ENCODE measurements at regions not wholly inside any gene's neighbourhood (a gene's known extent, or its start where the extent isn't known, plus 50 kb on each side); places are given as distances from the start of the nearest gene placed in this dataset.

- TF ChIP-seq CTCF (IDR thresholded peaks at IDR 0.05), result no peak
- TF ChIP-seq POLR2A (IDR thresholded peaks at IDR 0.05), result no peak
Measured at GRCh38 chr2:49831698-49832367, 677.5 kb upstream of the FSHR start.

Data from thyroid gland (tissue), 4 donors.